ENCODE measurements at regions not wholly inside any gene's neighbourhood (a gene's known extent, or its start where the extent isn't known, plus 50 kb on each side); places are given as distances from the start of the nearest gene placed in this dataset.
A peak's percentile ranks its signal among the peaks of the same experiment; 100 is the strongest.

- DNase-seq (ENCODE audit: low spot score), result no peak
- 54% methylated on average over 2 of the region's 2 CpGs for WGBS
Measured at GRCh38 chr12:62116986-62117385, 143.2 kb upstream of the USP15 start.

GRCh38 chr12:62123721-62124203, 136.4 kb upstream of the USP15 start:
- no peak for TF ChIP-seq GABPA (IDR thresholded peaks at IDR 0.05 in 1 of 2, conservative IDR thresholded peaks at IDR 0.05 in 1 of 2)
- no peak for TF ChIP-seq TAF1 (conservative IDR thresholded peaks at IDR 0.05)
- no peak for TF ChIP-seq HNF4A (conservative IDR thresholded peaks at IDR 0.05)
- TF ChIP-seq FOXA1 (IDR thresholded peaks at IDR 0.05), result no peak
- no peak for TF ChIP-seq YY1 (IDR thresholded peaks at IDR 0.05)
- TF ChIP-seq, protein P1, sequence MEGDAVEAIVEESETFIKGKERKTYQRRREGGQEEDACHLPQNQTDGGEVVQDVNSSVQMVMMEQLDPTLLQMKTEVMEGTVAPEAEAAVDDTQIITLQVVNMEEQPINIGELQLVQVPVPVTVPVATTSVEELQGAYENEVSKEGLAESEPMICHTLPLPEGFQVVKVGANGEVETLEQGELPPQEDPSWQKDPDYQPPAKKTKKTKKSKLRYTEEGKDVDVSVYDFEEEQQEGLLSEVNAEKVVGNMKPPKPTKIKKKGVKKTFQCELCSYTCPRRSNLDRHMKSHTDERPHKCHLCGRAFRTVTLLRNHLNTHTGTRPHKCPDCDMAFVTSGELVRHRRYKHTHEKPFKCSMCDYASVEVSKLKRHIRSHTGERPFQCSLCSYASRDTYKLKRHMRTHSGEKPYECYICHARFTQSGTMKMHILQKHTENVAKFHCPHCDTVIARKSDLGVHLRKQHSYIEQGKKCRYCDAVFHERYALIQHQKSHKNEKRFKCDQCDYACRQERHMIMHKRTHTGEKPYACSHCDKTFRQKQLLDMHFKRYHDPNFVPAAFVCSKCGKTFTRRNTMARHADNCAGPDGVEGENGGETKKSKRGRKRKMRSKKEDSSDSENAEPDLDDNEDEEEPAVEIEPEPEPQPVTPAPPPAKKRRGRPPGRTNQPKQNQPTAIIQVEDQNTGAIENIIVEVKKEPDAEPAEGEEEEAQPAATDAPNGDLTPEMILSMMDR (IDR thresholded peaks at IDR 0.05; ENCODE audit: low read depth, low read length, missing input control), result peak; percentile 66
- no peak for TF ChIP-seq NR2F2 (IDR thresholded peaks at IDR 0.05)
- TF ChIP-seq RAD21 (IDR thresholded peaks at IDR 0.05), result peak; percentile 74 to 85
- DNase-seq (ENCODE audit: low spot score), result peak; percentile 38

More at GRCh38 chr12:62116986-62117385, 143.2 kb upstream of the USP15 start:
- no peak overlapping the region for H3K4me3 ChIP-seq (ENCODE audit: low read depth in 1 of 3, low read length in 3 of 3)
- H3K36me3 ChIP-seq (ENCODE audit: control insufficient read depth in 4 of 4, insufficient read depth in 3 of 4, low read depth in 1 of 4, low read length in 3 of 4), result no peaks in the 10 kb centered on the region
- TF ChIP-seq, protein P1 (IDR thresholded peaks at IDR 0.05; ENCODE audit: low read depth, low read length, missing input control), result no peak
- TF ChIP-seq RXRA (IDR thresholded peaks at IDR 0.05) (no peak), HNF4A (conservative IDR thresholded peaks at IDR 0.05) (no peak), EGR1 (IDR thresholded peaks at IDR 0.05; ENCODE audit: low read depth in 2 of 2) (no peak)
- peaks cover 0 to 3% (median 0%) of the 10 kb centered on the region in 4 donors for H3K9me3 ChIP-seq (ENCODE audit: control insufficient read depth in 4 of 4, low read length in 3 of 4)
- H3K4me1 ChIP-seq (ENCODE audit: control insufficient read depth in 4 of 4, insufficient read depth in 4 of 4, low read length in 3 of 4), result no peaks in the 10 kb centered on the region
- no peak overlapping the region for H3K27ac ChIP-seq (ENCODE audit: low read depth in 1 of 2, low read length in 2 of 2)
- H3K27me3 ChIP-seq (ENCODE audit: control insufficient read depth in 4 of 4, insufficient read depth in 4 of 4, low read length in 3 of 4), result no peaks in the 10 kb centered on the region
- H3K9ac ChIP-seq (ENCODE audit: low read depth in 1 of 2, low read length in 2 of 2), result no peak overlapping the region

GRCh38 chr12:62127516-62127915, 132.7 kb upstream of the USP15 start:
- H3K27me3 ChIP-seq (ENCODE audit: control insufficient read depth in 4 of 4, insufficient read depth in 4 of 4, low read length in 3 of 4), result peaks cover 0 to 6% (median 0%) of the 10 kb centered on the region in 4 donors
- no peaks in the 10 kb centered on the region for H3K36me3 ChIP-seq (ENCODE audit: control insufficient read depth in 4 of 4, insufficient read depth in 3 of 4, low read depth in 1 of 4, low read length in 3 of 4)
- no peak overlapping the region for H3K4me3 ChIP-seq (ENCODE audit: low read depth in 1 of 3, low read length in 3 of 3)
- 90% methylated on average over 2 of the region's 2 CpGs for WGBS
- H3K9me3 ChIP-seq (ENCODE audit: control insufficient read depth in 4 of 4, low read length in 3 of 4), result no peaks in the 10 kb centered on the region
- no peak overlapping the region for H3K9ac ChIP-seq (ENCODE audit: low read depth in 1 of 2, low read length in 2 of 2)
- H3K4me1 ChIP-seq (ENCODE audit: control insufficient read depth in 4 of 4, insufficient read depth in 4 of 4, low read length in 3 of 4), result no peaks in the 10 kb centered on the region
- H3K27ac ChIP-seq (ENCODE audit: low read depth in 1 of 2, low read length in 2 of 2), result no peak overlapping the region
- no peak for DNase-seq (ENCODE audit: low spot score)
- TF ChIP-seq JUND (IDR thresholded peaks at IDR 0.05), result no peak
- no peak for TF ChIP-seq RAD21 (IDR thresholded peaks at IDR 0.05)
- TF ChIP-seq NR2F2 (IDR thresholded peaks at IDR 0.05), result no peak
- TF ChIP-seq EGR1 (IDR thresholded peaks at IDR 0.05; ENCODE audit: low read depth in 2 of 2), result no peak
- TF ChIP-seq FOXA1 (IDR thresholded peaks at IDR 0.05), result no peak
- no peak for TF ChIP-seq HNF4G (IDR thresholded peaks at IDR 0.05)
- TF ChIP-seq, protein P2, sequence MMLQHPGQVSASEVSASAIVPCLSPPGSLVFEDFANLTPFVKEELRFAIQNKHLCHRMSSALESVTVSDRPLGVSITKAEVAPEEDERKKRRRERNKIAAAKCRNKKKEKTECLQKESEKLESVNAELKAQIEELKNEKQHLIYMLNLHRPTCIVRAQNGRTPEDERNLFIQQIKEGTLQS (IDR thresholded peaks at IDR 0.05), result no peak
- no peak for TF ChIP-seq MAX (IDR thresholded peaks at IDR 0.05)
- TF ChIP-seq, protein P3, sequence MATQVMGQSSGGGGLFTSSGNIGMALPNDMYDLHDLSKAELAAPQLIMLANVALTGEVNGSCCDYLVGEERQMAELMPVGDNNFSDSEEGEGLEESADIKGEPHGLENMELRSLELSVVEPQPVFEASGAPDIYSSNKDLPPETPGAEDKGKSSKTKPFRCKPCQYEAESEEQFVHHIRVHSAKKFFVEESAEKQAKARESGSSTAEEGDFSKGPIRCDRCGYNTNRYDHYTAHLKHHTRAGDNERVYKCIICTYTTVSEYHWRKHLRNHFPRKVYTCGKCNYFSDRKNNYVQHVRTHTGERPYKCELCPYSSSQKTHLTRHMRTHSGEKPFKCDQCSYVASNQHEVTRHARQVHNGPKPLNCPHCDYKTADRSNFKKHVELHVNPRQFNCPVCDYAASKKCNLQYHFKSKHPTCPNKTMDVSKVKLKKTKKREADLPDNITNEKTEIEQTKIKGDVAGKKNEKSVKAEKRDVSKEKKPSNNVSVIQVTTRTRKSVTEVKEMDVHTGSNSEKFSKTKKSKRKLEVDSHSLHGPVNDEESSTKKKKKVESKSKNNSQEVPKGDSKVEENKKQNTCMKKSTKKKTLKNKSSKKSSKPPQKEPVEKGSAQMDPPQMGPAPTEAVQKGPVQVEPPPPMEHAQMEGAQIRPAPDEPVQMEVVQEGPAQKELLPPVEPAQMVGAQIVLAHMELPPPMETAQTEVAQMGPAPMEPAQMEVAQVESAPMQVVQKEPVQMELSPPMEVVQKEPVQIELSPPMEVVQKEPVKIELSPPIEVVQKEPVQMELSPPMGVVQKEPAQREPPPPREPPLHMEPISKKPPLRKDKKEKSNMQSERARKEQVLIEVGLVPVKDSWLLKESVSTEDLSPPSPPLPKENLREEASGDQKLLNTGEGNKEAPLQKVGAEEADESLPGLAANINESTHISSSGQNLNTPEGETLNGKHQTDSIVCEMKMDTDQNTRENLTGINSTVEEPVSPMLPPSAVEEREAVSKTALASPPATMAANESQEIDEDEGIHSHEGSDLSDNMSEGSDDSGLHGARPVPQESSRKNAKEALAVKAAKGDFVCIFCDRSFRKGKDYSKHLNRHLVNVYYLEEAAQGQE (IDR thresholded peaks at IDR 0.05), result no peak
- TF ChIP-seq FOXA2 (IDR thresholded peaks at IDR 0.05), result no peak
- TF ChIP-seq YY1 (IDR thresholded peaks at IDR 0.05), result no peak
- no peak for TF ChIP-seq SP1 (IDR thresholded peaks at IDR 0.05)
- no peak for TF ChIP-seq ZBTB33 (IDR thresholded peaks at IDR 0.05)
- no peak for TF ChIP-seq RXRA (IDR thresholded peaks at IDR 0.05)
- TF ChIP-seq GABPA (IDR thresholded peaks at IDR 0.05 in 1 of 2, conservative IDR thresholded peaks at IDR 0.05 in 1 of 2), result no peak

More at GRCh38 chr12:62123721-62124203, 136.4 kb upstream of the USP15 start:
- Histone ChIP-seq H3K9ac (ENCODE audit: low read depth in 1 of 2, low read length in 2 of 2) (no peak overlapping the region), H3K4me1 (ENCODE audit: control insufficient read depth in 4 of 4, insufficient read depth in 4 of 4, low read length in 3 of 4) (no peaks in the 10 kb centered on the region), H3K27me3 (ENCODE audit: control insufficient read depth in 4 of 4, insufficient read depth in 4 of 4, low read length in 3 of 4) (peaks cover 0 to 6% (median 0%) of the 10 kb centered on the region in 4 donors), H3K9me3 (ENCODE audit: control insufficient read depth in 4 of 4, low read length in 3 of 4) (no peaks in the 10 kb centered on the region), H3K4me3 (ENCODE audit: low read depth in 1 of 3, low read length in 3 of 3) (no peak overlapping the region), H3K27ac (ENCODE audit: low read depth in 1 of 2, low read length in 2 of 2) (no peak overlapping the region), H3K36me3 (ENCODE audit: control insufficient read depth in 4 of 4, insufficient read depth in 3 of 4, low read depth in 1 of 4, low read length in 3 of 4) (no peaks in the 10 kb centered on the region)
- 30% methylated on average over 4 of the region's 4 CpGs for WGBS
